ENCODE measurements at regions not wholly inside any gene's neighbourhood (a gene's known extent, or its start where the extent isn't known, plus 50 kb on each side); places are given as distances from the start of the nearest gene placed in this dataset.

DNA sequence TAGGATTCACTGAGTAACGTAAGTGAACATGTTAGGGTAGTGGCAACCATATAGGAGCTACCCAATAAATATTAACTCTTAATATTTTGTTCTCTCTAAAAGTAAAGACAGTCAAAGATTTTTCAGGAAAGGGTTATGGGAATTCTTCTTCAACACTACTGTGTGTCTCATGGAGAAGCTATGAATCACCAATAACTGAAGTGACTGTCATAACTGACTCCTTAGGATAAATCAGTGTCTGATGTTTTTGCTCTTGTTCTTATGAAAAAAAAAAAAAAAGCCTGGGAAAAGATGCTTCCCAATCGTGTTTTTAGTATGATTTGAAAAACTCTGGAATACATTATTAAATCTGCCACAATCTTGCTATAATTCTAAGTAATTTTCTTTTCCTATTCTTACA, 111.2 kb upstream of the CEP126 start:
- POLR2A ChIA-PET = no interaction called here
- Histone ChIP-seq H3K36me3 (ENCODE audit: control insufficient read depth in 1 of 2, insufficient read depth in 2 of 2, low read length in 2 of 2) (no peaks in the 10 kb centered on the region), H3K27ac (ENCODE audit: low read depth, low read length) (no peak overlapping the region), H3K4me1 (ENCODE audit: control insufficient read depth in 1 of 2, insufficient read depth in 2 of 2, low read length in 2 of 2) (no peaks in the 10 kb centered on the region), H3K4me3 (replicated peaks in 1 of 2; ENCODE audit: low read depth in 1 of 2, low read length in 2 of 2) (no peak overlapping the region), H3K9ac (ENCODE audit: low read length) (no peak overlapping the region), H3K27me3 (ENCODE audit: insufficient read depth, low read length) (no peaks in the 10 kb centered on the region), H3K4me2 (ENCODE audit: low read length) (no peak overlapping the region), H2AFZ (ENCODE audit: low read depth, low read length, poor library complexity, severe bottlenecking) (no peak overlapping the region), H3K9me3 (ENCODE audit: control insufficient read depth in 1 of 2, insufficient read depth in 1 of 2, low read depth in 1 of 2, low read length in 2 of 2) (no peaks in the 10 kb centered on the region), H3K9me2 (ENCODE audit: insufficient read depth) (no peaks in the 10 kb centered on the region), H4K20me1 (ENCODE audit: insufficient read depth) (no peaks in the 10 kb centered on the region), H3K79me2 (ENCODE audit: insufficient read depth, low read length) (no peaks in the 10 kb centered on the region)
- RAD21 ChIA-PET (ENCODE audit: low non-redundant PET in 1 of 2, low total read pairs in 2 of 2, uncharacterized antibody in 2 of 2, unreplicated experiment in 2 of 2) = no interaction called here
- CTCF ChIA-PET = no interaction called here
- TF ChIP-seq, protein P1, sequence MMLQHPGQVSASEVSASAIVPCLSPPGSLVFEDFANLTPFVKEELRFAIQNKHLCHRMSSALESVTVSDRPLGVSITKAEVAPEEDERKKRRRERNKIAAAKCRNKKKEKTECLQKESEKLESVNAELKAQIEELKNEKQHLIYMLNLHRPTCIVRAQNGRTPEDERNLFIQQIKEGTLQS (IDR thresholded peaks at IDR 0.05) = no peak
- TF ChIP-seq, protein P2, sequence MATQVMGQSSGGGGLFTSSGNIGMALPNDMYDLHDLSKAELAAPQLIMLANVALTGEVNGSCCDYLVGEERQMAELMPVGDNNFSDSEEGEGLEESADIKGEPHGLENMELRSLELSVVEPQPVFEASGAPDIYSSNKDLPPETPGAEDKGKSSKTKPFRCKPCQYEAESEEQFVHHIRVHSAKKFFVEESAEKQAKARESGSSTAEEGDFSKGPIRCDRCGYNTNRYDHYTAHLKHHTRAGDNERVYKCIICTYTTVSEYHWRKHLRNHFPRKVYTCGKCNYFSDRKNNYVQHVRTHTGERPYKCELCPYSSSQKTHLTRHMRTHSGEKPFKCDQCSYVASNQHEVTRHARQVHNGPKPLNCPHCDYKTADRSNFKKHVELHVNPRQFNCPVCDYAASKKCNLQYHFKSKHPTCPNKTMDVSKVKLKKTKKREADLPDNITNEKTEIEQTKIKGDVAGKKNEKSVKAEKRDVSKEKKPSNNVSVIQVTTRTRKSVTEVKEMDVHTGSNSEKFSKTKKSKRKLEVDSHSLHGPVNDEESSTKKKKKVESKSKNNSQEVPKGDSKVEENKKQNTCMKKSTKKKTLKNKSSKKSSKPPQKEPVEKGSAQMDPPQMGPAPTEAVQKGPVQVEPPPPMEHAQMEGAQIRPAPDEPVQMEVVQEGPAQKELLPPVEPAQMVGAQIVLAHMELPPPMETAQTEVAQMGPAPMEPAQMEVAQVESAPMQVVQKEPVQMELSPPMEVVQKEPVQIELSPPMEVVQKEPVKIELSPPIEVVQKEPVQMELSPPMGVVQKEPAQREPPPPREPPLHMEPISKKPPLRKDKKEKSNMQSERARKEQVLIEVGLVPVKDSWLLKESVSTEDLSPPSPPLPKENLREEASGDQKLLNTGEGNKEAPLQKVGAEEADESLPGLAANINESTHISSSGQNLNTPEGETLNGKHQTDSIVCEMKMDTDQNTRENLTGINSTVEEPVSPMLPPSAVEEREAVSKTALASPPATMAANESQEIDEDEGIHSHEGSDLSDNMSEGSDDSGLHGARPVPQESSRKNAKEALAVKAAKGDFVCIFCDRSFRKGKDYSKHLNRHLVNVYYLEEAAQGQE (IDR thresholded peaks at IDR 0.05; ENCODE audit: low read depth) = no peak
- TF ChIP-seq ELF1 (IDR thresholded peaks at IDR 0.05; ENCODE audit: borderline replicate concordance, low read depth) (no peak), CEBPB (IDR thresholded peaks at IDR 0.05; ENCODE audit: low read depth) (no peak), POLR2AphosphoS5 (IDR thresholded peaks at IDR 0.05; ENCODE audit: low read depth, low read length) (no peak), POLR2A (IDR thresholded peaks at IDR 0.05; ENCODE audit: borderline replicate concordance, extremely low read depth, insufficient read depth, insufficient read length) (no peak), ZFX (IDR thresholded peaks at IDR 0.05) (no peak), YY1 (IDR thresholded peaks at IDR 0.05; ENCODE audit: extremely low read depth, insufficient replicate concordance, low read depth, low read length) (no peak), FOSL1 (IDR thresholded peaks at IDR 0.05; ENCODE audit: low read depth) (no peak), TCF7L2 (IDR thresholded peaks at IDR 0.05; ENCODE audit: borderline replicate concordance, extremely low read depth, insufficient read depth, insufficient read length) (no peak), SRF (IDR thresholded peaks at IDR 0.05; ENCODE audit: low read depth) (no peak)
- TF ChIP-seq, protein P3, sequence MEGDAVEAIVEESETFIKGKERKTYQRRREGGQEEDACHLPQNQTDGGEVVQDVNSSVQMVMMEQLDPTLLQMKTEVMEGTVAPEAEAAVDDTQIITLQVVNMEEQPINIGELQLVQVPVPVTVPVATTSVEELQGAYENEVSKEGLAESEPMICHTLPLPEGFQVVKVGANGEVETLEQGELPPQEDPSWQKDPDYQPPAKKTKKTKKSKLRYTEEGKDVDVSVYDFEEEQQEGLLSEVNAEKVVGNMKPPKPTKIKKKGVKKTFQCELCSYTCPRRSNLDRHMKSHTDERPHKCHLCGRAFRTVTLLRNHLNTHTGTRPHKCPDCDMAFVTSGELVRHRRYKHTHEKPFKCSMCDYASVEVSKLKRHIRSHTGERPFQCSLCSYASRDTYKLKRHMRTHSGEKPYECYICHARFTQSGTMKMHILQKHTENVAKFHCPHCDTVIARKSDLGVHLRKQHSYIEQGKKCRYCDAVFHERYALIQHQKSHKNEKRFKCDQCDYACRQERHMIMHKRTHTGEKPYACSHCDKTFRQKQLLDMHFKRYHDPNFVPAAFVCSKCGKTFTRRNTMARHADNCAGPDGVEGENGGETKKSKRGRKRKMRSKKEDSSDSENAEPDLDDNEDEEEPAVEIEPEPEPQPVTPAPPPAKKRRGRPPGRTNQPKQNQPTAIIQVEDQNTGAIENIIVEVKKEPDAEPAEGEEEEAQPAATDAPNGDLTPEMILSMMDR (IDR thresholded peaks at IDR 0.05 in 2 of 3, conservative IDR thresholded peaks at IDR 0.05 in 1 of 3; ENCODE audit: borderline replicate concordance in 1 of 3, insufficient read depth in 1 of 3, low read depth in 2 of 3, low read length in 2 of 3) = no peak
- TF ChIP-seq, protein P4, sequence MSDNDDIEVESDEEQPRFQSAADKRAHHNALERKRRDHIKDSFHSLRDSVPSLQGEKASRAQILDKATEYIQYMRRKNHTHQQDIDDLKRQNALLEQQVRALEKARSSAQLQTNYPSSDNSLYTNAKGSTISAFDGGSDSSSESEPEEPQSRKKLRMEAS (IDR thresholded peaks at IDR 0.05) = no peak
- TF ChIP-seq, protein P5, sequence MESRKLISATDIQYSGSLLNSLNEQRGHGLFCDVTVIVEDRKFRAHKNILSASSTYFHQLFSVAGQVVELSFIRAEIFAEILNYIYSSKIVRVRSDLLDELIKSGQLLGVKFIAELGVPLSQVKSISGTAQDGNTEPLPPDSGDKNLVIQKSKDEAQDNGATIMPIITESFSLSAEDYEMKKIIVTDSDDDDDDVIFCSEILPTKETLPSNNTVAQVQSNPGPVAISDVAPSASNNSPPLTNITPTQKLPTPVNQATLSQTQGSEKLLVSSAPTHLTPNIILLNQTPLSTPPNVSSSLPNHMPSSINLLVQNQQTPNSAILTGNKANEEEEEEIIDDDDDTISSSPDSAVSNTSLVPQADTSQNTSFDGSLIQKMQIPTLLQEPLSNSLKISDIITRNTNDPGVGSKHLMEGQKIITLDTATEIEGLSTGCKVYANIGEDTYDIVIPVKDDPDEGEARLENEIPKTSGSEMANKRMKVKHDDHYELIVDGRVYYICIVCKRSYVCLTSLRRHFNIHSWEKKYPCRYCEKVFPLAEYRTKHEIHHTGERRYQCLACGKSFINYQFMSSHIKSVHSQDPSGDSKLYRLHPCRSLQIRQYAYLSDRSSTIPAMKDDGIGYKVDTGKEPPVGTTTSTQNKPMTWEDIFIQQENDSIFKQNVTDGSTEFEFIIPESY (IDR thresholded peaks at IDR 0.05; ENCODE audit: extremely low read depth, insufficient replicate concordance, low read length) = no peak
- BruUV-seq (replicated peaks) = no TSS peak
- intact Hi-C loops (cut with micrococcal nuclease) = no loop called here
- ATAC-seq = no peak
- DNase-seq (ENCODE audit: low read depth, low spot score) = no peak
